GM12891 (cell line): ENCODE measurements at regions not wholly inside any gene's neighbourhood (a gene's known extent, or its start where the extent isn't known, plus 50 kb on each side); places are given as distances from the start of the nearest gene placed in this dataset.

ENCODE experiments used
- POLR2AphosphoS5 ChIP-seq: IDR thresholded peaks from 2 replicates; pipeline ENCODE4 v1.6.1; 2011; ENCODE audit warnings: low read depth, low read length, control low read depth
- POU2F2 ChIP-seq: IDR thresholded peaks from 2 replicates; pipeline ENCODE4 v1.6.1; 2011; ENCODE audit warnings: low read depth, mild to moderate bottlenecking, control low read depth, low read length, moderate library complexity
- TAF1 ChIP-seq: IDR thresholded peaks from 2 replicates; pipeline ENCODE4 v1.6.1; 2011; ENCODE audit warnings: low read depth, low read length, control low read depth

GRCh38 chr17:33436321-33436720 is 143.2 kb upstream of the ASIC2 start:
- TF ChIP-seq TAF1: no peak
- TF ChIP-seq POLR2AphosphoS5: no peak
- no peak for TF ChIP-seq POU2F2
